Body of pancreas (tissue), 4 donors: ENCODE measurements at regions not wholly inside any gene's neighbourhood (a gene's known extent, or its start where the extent isn't known, plus 50 kb on each side); places are given as distances from the start of the nearest gene placed in this dataset.

Source experiments
- CTCF ChIP-seq, 7 experiments: fragments of 450-650 bp in 4 of 7; fragments of 200-600 bp in 3 of 7; sonication (generic) in 3 of 7; IDR thresholded peaks; one replicate each; pipeline ENCODE4 v1.5.1; 2016 to 2019; ENCODE audit warnings: antibody characterized with exemption in 7 of 7
- POLR2A ChIP-seq, 3 donors: fragments of 450-650 bp; IDR thresholded peaks; one replicate each; pipeline ENCODE4 v1.6.1; 2016; ENCODE audit warnings: antibody characterized with exemption in 3 of 3, mild to moderate bottlenecking in 2 of 3

DNA sequence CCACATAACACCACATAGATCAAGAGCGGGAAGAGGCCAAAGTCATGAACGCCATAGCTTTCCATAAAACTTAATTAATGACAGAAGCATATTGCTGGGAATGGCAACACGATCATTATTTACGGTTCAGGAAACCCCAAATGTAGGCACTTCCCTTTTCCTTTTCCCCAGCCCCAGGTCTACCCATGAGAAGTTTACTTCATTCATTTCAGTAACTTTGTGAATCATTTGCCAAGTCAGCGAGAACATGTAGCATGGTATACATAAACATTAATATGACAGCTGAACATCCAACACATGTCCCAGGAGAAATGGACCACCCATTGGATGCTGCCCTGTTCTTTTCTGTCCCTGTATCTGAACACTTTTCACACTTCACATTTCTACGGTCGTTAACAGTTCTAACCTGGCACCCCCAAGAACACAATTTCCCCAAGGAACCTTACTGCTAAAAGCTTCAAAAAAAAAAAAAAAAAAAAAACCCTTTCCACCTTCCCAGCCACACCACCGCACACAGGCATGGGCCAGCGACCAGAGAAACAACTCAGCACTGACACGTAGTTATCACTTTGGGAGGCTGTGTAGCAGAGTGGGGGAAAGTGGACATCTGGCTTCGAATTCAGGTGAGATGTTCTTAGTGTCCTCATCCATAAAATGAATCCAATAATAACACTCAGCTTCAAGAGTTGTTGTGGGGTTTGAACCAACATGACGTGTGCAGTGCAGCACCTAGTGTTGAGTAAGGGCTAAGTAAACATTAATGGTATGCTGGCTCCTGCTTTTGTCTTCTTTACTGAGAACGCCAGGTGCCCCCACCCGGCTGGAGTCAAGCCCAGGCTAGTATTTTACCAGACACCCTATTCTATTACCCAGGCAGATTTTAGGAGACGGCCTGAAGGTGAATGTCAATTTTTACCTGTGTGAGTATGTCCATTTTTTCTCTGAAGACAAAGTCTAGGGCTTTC, 371.5 kb downstream of the LNPK start:
- TF ChIP-seq POLR2A (IDR thresholded peaks at IDR 0.05) (no peak), CTCF (IDR thresholded peaks at IDR 0.05) (no peak)
